Thyroid gland (tissue), 4 donors: ENCODE measurements at regions not wholly inside any gene's neighbourhood (a gene's known extent, or its start where the extent isn't known, plus 50 kb on each side); places are given as distances from the start of the nearest gene placed in this dataset.

Source experiments
- CTCF ChIP-seq, 6 experiments: fragments of 200-600 bp in 3 of 6; fragments of 450-650 bp in 3 of 6; sonication (generic) in 3 of 6; IDR thresholded peaks; one replicate each; pipeline ENCODE4 v1.5.1; 2016 to 2019; ENCODE audit warnings: antibody characterized with exemption in 6 of 6, mild to moderate bottlenecking in 2 of 6, inconsistent platforms in 1 of 6, moderate library complexity in 1 of 6
- POLR2A ChIP-seq, 2 donors: fragments of 450-650 bp; IDR thresholded peaks; one replicate each; pipeline ENCODE4 v1.6.1; 2017; ENCODE audit warnings: antibody characterized with exemption in 2 of 2, mild to moderate bottlenecking in 2 of 2, moderate library complexity in 1 of 2

GRCh38 chr4:14742054-14742453 lies 260.2 kb upstream of the CPEB2 start:
- TF ChIP-seq CTCF (IDR thresholded peaks at IDR 0.05) (no peak), POLR2A (IDR thresholded peaks at IDR 0.05) (no peak)
